ENCODE measurements at regions not wholly inside any gene's neighbourhood (a gene's known extent, or its start where the extent isn't known, plus 50 kb on each side); places are given as distances from the start of the nearest gene placed in this dataset.

DNA sequence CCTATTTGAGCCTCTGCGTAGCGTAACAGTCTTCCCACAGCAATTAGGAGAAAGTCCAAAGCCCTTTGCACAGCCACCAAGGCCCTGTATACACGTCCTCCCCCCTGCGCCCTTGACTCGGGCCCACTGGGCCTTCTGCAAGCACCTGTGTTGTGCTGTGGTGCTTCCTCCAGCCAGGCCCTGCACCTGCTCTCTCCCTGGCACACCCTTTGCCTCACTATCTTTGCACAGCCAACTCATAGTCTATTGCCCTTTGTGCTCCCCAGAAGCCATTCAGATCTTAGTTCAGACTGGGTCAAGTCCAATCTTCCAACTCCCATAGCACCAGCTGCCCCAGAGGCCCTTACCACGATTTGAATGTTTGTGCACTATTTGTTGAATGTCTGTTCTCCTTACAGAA lies 271.6 kb upstream of the MGAT5 start:
- TF ChIP-seq, protein P1, sequence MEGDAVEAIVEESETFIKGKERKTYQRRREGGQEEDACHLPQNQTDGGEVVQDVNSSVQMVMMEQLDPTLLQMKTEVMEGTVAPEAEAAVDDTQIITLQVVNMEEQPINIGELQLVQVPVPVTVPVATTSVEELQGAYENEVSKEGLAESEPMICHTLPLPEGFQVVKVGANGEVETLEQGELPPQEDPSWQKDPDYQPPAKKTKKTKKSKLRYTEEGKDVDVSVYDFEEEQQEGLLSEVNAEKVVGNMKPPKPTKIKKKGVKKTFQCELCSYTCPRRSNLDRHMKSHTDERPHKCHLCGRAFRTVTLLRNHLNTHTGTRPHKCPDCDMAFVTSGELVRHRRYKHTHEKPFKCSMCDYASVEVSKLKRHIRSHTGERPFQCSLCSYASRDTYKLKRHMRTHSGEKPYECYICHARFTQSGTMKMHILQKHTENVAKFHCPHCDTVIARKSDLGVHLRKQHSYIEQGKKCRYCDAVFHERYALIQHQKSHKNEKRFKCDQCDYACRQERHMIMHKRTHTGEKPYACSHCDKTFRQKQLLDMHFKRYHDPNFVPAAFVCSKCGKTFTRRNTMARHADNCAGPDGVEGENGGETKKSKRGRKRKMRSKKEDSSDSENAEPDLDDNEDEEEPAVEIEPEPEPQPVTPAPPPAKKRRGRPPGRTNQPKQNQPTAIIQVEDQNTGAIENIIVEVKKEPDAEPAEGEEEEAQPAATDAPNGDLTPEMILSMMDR (IDR thresholded peaks at IDR 0.05), result no peak
- TF ChIP-seq, protein P2, sequence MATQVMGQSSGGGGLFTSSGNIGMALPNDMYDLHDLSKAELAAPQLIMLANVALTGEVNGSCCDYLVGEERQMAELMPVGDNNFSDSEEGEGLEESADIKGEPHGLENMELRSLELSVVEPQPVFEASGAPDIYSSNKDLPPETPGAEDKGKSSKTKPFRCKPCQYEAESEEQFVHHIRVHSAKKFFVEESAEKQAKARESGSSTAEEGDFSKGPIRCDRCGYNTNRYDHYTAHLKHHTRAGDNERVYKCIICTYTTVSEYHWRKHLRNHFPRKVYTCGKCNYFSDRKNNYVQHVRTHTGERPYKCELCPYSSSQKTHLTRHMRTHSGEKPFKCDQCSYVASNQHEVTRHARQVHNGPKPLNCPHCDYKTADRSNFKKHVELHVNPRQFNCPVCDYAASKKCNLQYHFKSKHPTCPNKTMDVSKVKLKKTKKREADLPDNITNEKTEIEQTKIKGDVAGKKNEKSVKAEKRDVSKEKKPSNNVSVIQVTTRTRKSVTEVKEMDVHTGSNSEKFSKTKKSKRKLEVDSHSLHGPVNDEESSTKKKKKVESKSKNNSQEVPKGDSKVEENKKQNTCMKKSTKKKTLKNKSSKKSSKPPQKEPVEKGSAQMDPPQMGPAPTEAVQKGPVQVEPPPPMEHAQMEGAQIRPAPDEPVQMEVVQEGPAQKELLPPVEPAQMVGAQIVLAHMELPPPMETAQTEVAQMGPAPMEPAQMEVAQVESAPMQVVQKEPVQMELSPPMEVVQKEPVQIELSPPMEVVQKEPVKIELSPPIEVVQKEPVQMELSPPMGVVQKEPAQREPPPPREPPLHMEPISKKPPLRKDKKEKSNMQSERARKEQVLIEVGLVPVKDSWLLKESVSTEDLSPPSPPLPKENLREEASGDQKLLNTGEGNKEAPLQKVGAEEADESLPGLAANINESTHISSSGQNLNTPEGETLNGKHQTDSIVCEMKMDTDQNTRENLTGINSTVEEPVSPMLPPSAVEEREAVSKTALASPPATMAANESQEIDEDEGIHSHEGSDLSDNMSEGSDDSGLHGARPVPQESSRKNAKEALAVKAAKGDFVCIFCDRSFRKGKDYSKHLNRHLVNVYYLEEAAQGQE (IDR thresholded peaks at IDR 0.05; ENCODE audit: low read depth, low read length), result no peak
- TF ChIP-seq, protein P3, sequence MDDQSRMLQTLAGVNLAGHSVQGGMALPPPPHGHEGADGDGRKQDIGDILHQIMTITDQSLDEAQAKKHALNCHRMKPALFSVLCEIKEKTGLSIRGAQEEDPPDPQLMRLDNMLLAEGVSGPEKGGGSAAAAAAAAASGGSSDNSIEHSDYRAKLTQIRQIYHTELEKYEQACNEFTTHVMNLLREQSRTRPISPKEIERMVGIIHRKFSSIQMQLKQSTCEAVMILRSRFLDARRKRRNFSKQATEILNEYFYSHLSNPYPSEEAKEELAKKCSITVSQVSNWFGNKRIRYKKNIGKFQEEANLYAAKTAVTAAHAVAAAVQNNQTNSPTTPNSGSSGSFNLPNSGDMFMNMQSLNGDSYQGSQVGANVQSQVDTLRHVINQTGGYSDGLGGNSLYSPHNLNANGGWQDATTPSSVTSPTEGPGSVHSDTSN (IDR thresholded peaks at IDR 0.05), result no peak
- TF ChIP-seq EZH2phosphoT487 (IDR thresholded peaks at IDR 0.05; ENCODE audit: borderline replicate concordance, low read depth), result no peak
- TF ChIP-seq POLR2AphosphoS5 (IDR thresholded peaks at IDR 0.05; ENCODE audit: low read depth, low read length), result no peak
- no peak for TF ChIP-seq GATA2 (CRISPR knock-in tag; IDR thresholded peaks at IDR 0.05)
- no peak for TF ChIP-seq TCF12 (IDR thresholded peaks at IDR 0.05)
- no peak for TF ChIP-seq RFX5 (IDR thresholded peaks at IDR 0.05; ENCODE audit: low read length)
- TF ChIP-seq SMC3 (IDR thresholded peaks at IDR 0.05; ENCODE audit: low read depth, low read length), result no peak
- no peak for TF ChIP-seq EP300 (IDR thresholded peaks at IDR 0.05; ENCODE audit: borderline replicate concordance in 1 of 2, low read depth in 1 of 2, low read length in 1 of 2)
